Skin epidermis (tissue), 12 donors: ENCODE measurements at regions not wholly inside any gene's neighbourhood (a gene's known extent, or its start where the extent isn't known, plus 50 kb on each side); places are given as distances from the start of the nearest gene placed in this dataset.

Experiments used
- H3K27ac ChIP-seq, 21 experiments: fragments of 200-600 bp; sonication (generic) in 11 of 21; one replicate each; pipeline ENCODE4 v1.5.0; 2020; ENCODE audit warnings: mild to moderate bottlenecking in 3 of 21, inconsistent platforms in 2 of 21, moderate library complexity in 2 of 21
- H3K4me3 ChIP-seq, 7 experiments: fragments of 200-600 bp; sonication (generic) in 2 of 7; one replicate each; pipeline ENCODE4 v1.5.0; 2020; ENCODE audit warnings: inconsistent platforms in 2 of 7, mild to moderate bottlenecking in 2 of 7, moderate library complexity in 1 of 7

- H3K4me3 ChIP-seq: no peak overlapping the region
- no peak overlapping the region for H3K27ac ChIP-seq
These were observed 329.3 kb downstream of the ENC1 start for GRCh38 chr5:74310997-74311930.

- H3K27ac ChIP-seq: no peak overlapping the region
- no peak overlapping the region for H3K4me3 ChIP-seq
These were observed 330.1 kb downstream of the ENC1 start for GRCh38 chr5:74310386-74310785.

- H3K4me3 ChIP-seq: no peak overlapping the region
- no peak overlapping the region for H3K27ac ChIP-seq
These were observed 331.5 kb downstream of the ENC1 start for GRCh38 chr5:74309050-74309449.

- Histone ChIP-seq H3K27ac (no peak overlapping the region), H3K4me3 (no peak overlapping the region)
These were observed 333.7 kb downstream of the ENC1 start for GRCh38 chr5:74306845-74307244.

- H3K27ac ChIP-seq: no peak overlapping the region
- no peak overlapping the region for H3K4me3 ChIP-seq
These were observed 336.0 kb downstream of the ENC1 start for GRCh38 chr5:74304536-74304935.

GRCh38 chr5:74303578-74303977 is 336.9 kb downstream of the ENC1 start:
- Histone ChIP-seq H3K4me3 (no peak overlapping the region), H3K27ac (no peak overlapping the region)

- H3K27ac ChIP-seq: no peak overlapping the region
- no peak overlapping the region for H3K4me3 ChIP-seq
These were observed 339.0 kb downstream of the ENC1 start for GRCh38 chr5:74301576-74301975.

- H3K4me3 ChIP-seq: no peak overlapping the region
- H3K27ac ChIP-seq: no peak overlapping the region
These were observed 339.6 kb downstream of the ENC1 start for GRCh38 chr5:74300808-74301389.

GRCh38 chr5:74299833-74300232 is 340.7 kb downstream of the ENC1 start:
- Histone ChIP-seq H3K4me3 (no peak overlapping the region), H3K27ac (no peak overlapping the region)

- no peak overlapping the region for H3K4me3 ChIP-seq
- peak overlapping the region in 2 of 21 experiments; percentile 34 to 52 for H3K27ac ChIP-seq
These were observed 343.7 kb downstream of the ENC1 start for GRCh38 chr5:74296685-74297408.

- no peak overlapping the region for H3K4me3 ChIP-seq
- H3K27ac ChIP-seq: peak overlapping the region in 1 of 21 experiments; percentile 18
These were observed 344.9 kb downstream of the ENC1 start for GRCh38 chr5:74295676-74296075.

- Histone ChIP-seq H3K4me3 (no peak overlapping the region), H3K27ac (peak overlapping the region in 1 of 21 experiments; percentile 10)
These were observed 345.4 kb downstream of the ENC1 start for GRCh38 chr5:74295141-74295540.

- peak overlapping the region in 1 of 21 experiments; percentile 10 for H3K27ac ChIP-seq
- H3K4me3 ChIP-seq: no peak overlapping the region
These were observed 346.3 kb downstream of the ENC1 start for GRCh38 chr5:74294231-74294705.

GRCh38 chr5:74293182-74293581 is 347.3 kb downstream of the ENC1 start:
- Histone ChIP-seq H3K27ac (peak overlapping the region in 1 of 21 experiments; percentile 27), H3K4me3 (no peak overlapping the region)

GRCh38 chr5:74290634-74291241 is 349.8 kb downstream of the ENC1 start:
- H3K27ac ChIP-seq: no peak overlapping the region
- no peak overlapping the region for H3K4me3 ChIP-seq

- no peak overlapping the region for H3K4me3 ChIP-seq
- H3K27ac ChIP-seq: peak overlapping the region in 3 of 21 experiments; percentile 51 to 67 (median 58)
These were observed 350.8 kb downstream of the ENC1 start for GRCh38 chr5:74289691-74290090.

- Histone ChIP-seq H3K4me3 (no peak overlapping the region), H3K27ac (peak overlapping the region in 6 of 21 experiments; percentile 1 to 67 (median 46))
These were observed 351.3 kb downstream of the ENC1 start for GRCh38 chr5:74289238-74289637.

- H3K4me3 ChIP-seq: no peak overlapping the region
- H3K27ac ChIP-seq: peak overlapping the region in 6 of 21 experiments; percentile 20 to 69 (median 42)
These were observed 351.9 kb downstream of the ENC1 start for GRCh38 chr5:74288448-74289108.

- Histone ChIP-seq H3K27ac (peak overlapping the region in 5 of 21 experiments; percentile 3 to 69 (median 26)), H3K4me3 (no peak overlapping the region)
These were observed 352.5 kb downstream of the ENC1 start for GRCh38 chr5:74288038-74288437.
